HG02840 (cell line): ENCODE measurements at regions not wholly inside any gene's neighbourhood (a gene's known extent, or its start where the extent isn't known, plus 50 kb on each side); places are given as distances from the start of the nearest gene placed in this dataset.
A peak's percentile ranks its signal among the peaks of the same experiment; 100 is the strongest.

Source experiments
- ATAC-seq: cut with Tn5 transposase; IDR thresholded peaks from one replicate; pipeline ENCODE4 v1.9.1; 2021; ENCODE audit warnings: mild to moderate bottlenecking, moderate library complexity, moderate number of reproducible peaks; ENCODE audit not compliant: unreplicated experiment, low FRiP score

- no peak for ATAC-seq
Measured at GRCh38 chr3:106014971-106015370, 146.2 kb upstream of the CBLB start.

DNA sequence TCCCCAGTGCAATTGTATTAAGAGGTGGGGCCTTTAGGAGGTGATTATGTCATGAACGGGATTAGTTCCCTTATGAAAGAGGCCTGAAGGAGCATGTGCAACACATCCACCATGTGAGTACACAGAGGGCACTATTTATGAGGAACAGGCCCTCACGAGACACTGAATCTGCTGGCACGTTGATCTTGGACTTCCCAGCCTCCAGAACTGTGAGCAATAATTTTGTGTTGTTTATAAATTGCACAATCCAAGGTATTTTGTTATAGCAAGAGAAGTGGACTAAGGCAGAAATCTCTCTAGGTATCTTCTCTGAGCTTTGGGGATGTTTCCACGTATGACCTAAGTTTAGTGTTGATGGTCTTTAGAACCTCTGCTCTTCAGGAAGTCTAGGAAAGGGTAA, 149.3 kb upstream of the CBLB start:
- no peak for ATAC-seq

GRCh38 chr3:106018929-106019550, 150.2 kb upstream of the CBLB start:
- ATAC-seq = no peak

- ATAC-seq = no peak
Measured at GRCh38 chr3:106022913-106023312, 154.1 kb upstream of the CBLB start.

- ATAC-seq = no peak
Measured at GRCh38 chr3:106025151-106025722, 156.4 kb upstream of the CBLB start.

DNA sequence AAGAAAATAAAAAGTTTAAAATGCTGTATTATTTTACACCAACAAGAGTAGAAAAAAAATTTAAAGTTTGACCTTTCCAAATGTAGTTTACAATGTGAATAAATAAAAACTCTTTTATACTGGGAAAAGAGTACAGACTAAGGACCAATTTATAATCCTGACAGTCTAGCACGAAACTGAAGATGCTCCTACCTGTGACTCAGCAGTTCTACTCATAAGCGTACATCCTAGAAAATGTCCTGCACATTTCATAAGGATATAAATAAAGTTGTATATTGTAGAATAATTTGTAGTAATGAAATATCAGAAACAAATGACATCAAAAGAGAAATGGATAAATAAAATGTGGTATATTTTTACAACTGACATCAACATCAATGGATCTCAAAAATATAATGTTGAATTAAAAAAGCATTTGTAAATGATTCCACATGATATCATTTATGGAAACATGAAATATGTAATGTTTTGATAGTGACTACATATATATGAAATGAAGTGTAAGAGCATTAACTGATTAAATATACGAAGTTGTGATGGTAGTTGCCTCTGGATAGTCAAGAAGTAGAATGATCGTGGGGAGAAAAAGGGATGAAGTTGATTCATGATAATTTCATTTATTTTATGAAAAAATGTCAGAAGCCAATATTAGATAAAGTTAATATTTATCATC, 161.3 kb upstream of the CBLB start:
- ATAC-seq = no peak

DNA sequence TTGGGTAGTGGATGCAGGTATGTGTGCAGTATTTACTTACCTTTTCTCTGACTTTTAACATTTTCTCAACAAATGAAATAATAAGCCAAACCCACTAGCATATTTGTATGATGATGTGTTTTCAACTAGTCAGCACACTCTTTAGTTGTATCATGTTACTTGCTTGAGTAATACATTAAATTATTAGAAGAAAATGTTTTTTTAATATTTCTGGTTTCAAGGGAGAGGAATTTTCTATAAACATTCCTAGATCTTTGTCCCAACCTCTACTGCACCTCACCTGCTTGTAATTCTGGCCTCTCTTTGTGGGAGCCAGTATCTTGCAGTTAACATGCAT, 161.8 kb upstream of the CBLB start:
- no peak for ATAC-seq

DNA sequence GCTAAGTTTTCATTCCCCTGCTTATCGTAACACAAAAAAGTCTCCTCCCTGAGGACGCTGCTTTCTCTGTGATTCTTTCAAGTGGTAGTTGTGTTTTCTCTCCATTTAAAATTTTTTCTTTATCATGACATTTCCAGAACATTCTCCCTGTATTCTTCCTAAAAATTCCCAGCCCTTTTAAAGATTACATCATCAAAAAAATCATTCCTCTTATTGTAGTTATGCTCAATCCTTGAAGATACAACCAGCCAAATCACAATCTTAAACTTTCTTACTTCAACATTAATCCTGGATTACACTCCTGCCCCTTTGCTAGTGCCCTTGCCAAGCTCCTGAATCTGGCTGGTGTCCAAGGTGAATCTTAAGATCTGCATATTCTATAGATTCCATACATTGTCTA, 163.7 kb upstream of the CBLB start:
- ATAC-seq = no peak

DNA sequence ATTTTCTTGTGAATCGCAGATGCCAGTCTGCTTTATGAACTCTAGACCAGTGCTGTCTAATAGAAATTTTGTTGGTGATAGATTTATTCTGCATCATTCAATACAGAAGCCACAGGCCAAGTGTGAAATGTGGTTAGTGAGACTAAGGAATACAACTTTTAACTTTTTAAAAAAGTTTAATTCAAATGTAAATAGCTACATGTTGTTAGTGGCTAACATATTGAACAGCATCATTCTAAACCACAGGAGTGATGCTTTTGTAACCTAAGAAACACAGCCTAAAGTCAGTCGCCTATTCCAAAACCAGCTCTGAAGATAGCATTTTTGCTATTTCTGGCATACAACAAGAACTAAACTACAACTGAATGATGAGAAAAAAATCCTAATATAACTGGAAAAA, 164.8 kb upstream of the CBLB start:
- ATAC-seq = no peak

DNA sequence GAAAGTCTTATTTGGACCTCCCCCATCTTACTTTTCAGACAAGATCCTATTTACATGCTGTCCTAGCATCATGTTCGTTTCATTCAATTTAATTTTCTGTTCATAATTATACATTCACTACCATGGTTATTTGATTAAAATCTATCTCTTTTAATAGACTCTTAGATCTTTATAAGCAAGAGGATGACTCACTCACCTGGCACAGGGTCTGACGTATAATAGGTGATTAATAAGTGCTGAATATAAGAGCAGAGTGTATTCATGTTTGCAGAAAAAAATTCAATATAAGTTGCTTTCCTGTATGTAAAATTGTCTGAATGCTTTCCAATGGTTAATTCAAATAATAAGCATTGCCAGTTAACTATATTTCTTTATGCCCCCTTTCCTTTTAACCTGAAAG, 165.5 kb upstream of the CBLB start:
- no peak for ATAC-seq

- no peak for ATAC-seq
Measured at GRCh38 chr3:106035619-106036018, 166.8 kb upstream of the CBLB start.

DNA sequence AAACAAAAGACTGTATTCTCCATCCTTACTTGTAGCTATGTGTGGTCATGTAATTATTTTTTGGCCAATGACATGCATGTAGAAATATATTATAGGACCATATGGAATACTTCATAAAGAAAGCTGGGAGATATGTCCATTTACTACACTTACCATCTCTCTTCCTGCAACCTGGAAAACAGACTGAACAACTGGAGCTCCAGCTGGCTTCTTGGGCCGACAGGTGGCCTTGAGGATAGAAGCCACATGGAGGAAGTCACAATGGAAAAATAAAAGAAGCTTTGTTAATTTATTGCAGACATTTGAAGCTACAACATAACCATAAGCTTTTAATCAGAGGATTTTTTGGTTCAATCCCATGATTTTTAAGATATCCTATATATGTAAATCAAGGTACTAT, 167.9 kb upstream of the CBLB start:
- no peak for ATAC-seq

DNA sequence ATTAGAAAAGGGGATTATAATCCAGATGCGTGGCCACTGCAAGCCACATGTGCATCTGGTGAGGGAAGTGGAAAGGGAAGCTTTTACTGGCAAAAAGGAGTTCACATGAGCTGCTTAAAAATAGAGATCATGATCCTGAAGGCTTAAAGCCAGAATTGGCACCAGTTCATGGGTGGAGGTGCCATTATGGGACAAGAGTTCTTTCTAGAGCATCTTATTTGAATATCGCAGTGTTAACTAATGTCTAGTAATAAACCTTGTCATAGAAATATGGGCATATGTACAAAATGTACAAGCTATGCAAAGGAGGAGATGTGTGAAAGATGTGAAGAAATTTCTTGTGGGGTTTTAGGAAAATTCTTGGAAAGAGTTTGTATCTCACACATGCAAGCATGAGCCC, 178.4 kb upstream of the CBLB start:
- no peak for ATAC-seq

GRCh38 chr3:106048946-106049481, 180.2 kb upstream of the CBLB start:
- ATAC-seq = no peak

DNA sequence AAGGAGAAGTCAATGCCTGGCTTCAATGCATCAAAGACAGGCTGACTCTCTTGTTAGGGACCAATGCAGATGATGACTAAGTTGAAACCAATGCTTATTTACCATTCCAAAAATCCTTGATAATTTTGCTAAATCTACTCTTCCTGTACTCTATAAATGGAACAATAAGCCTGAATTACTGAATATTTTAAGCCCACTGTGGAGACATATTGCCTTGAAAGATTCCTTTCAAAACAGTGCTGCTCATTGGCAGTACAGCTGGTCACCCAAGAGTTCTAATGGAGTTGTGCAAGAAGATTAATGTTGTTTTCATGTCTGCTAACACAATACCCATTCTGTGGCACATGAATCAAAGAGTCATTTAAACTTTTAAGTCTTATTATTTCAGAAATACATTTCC, 181.0 kb upstream of the CBLB start:
- ATAC-seq = no peak

GRCh38 chr3:106056931-106057330, 188.1 kb upstream of the CBLB start:
- no peak for ATAC-seq

GRCh38 chr3:106058475-106058874, 189.7 kb upstream of the CBLB start:
- ATAC-seq = no peak

DNA sequence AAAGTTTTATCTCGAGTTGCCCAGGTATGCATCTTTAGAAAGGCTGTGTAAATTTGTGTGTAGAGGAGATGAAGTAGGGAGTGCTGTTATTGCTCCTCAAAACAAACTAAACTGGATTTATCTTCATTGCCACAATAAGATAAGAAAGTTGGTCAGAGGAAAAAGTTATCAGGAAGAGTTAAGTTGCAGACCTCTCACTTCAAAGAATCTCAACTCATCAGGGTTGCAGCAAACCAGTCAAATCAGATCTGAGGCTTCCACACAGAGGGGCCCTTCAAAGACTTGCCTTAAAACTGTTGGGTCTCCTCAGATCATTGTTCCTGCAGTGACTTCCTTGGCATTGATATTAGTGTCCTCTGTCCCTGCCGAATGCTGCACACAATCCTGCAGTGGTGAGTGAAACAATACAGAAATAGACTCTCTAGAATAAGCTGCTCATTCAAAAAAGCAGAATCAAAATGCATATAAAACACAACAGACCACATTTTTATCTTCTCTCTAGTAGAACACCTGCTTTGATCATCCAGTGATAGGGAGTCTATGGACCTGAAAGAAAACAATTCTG, 191.2 kb upstream of the CBLB start:
- ATAC-seq = no peak

GRCh38 chr3:106063909-106064308, 195.1 kb upstream of the CBLB start:
- no peak for ATAC-seq

GRCh38 chr3:106065831-106066230, 197.0 kb upstream of the CBLB start:
- no peak for ATAC-seq

DNA sequence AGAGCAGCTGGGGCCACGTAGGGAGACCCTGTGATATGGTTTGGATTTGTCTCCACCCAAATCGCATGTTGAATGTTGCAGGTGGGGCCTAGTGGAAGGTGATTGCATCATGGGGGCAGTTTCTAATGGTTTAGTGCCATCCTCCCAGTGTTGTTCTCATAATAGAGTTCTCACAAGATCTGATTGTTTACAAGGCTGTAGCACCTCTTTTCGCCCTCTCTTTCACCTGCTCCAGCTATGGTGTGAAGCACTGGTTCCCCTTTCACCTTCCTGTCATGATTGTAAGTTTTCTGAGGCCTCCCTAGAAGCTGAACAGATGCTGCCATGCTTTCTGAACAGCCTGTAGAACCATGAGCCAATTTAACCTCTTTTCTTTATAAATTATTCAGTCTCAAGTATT, 198.9 kb upstream of the CBLB start:
- ATAC-seq = peak; percentile 76

- ATAC-seq = no peak
Measured at GRCh38 chr3:106068381-106068780, 199.6 kb upstream of the CBLB start.
